PC-9 (cell line): ENCODE measurements at regions not wholly inside any gene's neighbourhood (a gene's known extent, or its start where the extent isn't known, plus 50 kb on each side); places are given as distances from the start of the nearest gene placed in this dataset.

ENCODE experiments used
- BruUV-seq: library from RNA; stranded (reverse); fragments of 400-500 nt; replicated peaks from 2 replicates; lab custom pipeline; 2021; lab: Mats Ljungman, UMichigan
- CTCF ChIA-PET: fragments of 300-600 bp; sonication (Branson Sonifier 250); formaldehyde crosslinking; loops from one replicate; lab custom pipeline; 2022; ENCODE audit warnings: antibody characterized with exemption; lab: Charles Lee
- POLR2A ChIA-PET: fragments of 300-600 bp; sonication (Branson Sonifier 250); formaldehyde crosslinking; loops from one replicate; lab custom pipeline; 2022; ENCODE audit warnings: antibody characterized with exemption; ENCODE audit not compliant: unreplicated experiment; lab: Charles Lee
- DNase-seq, 2 experiments: peaks; one replicate each; pipeline versions ENCODE4 v3.0.0 to v3.0.0-alpha.2; 2015 to 2022; ENCODE audit warnings: mixed read lengths in 1 of 2
- H2AFZ ChIP-seq: fragments of 200-600 bp; sonication (generic); 2 replicates; pipeline ENCODE4 v1.8.1; 2017; ENCODE audit warnings: antibody characterized with exemption
- H3F3A ChIP-seq: fragments of 200-600 bp; sonication (generic); 2 replicates; pipeline ENCODE4 v1.8.1; 2017; ENCODE audit warnings: antibody characterized with exemption, mild to moderate bottlenecking, low read depth; ENCODE audit not compliant: insufficient read depth
- H3K27ac ChIP-seq: fragments of 200-600 bp; sonication (generic); 2 replicates; pipeline ENCODE4 v1.6.1; 2016; ENCODE audit warnings: mixed run types
- H3K27me3 ChIP-seq: fragments of 200-600 bp; sonication (generic); 2 replicates; pipeline ENCODE4 v1.6.1; 2016; ENCODE audit warnings: low read depth, mixed run types; ENCODE audit not compliant: insufficient read depth
- H3K36me3 ChIP-seq: fragments of 200-600 bp; sonication (generic); 2 replicates; pipeline ENCODE4 v1.6.1; 2016; ENCODE audit warnings: low read depth, mixed run types
- H3K4me1 ChIP-seq: fragments of 200-600 bp; sonication (generic); replicated peaks from 2 replicates; pipeline ENCODE4 v1.6.1; 2016; ENCODE audit warnings: mixed run types; ENCODE audit not compliant: insufficient read depth
- H3K4me2 ChIP-seq: fragments of 200-600 bp; sonication (generic); 2 replicates; pipeline ENCODE4 v1.6.1; 2017; ENCODE audit warnings: mixed run types
- H3K4me3 ChIP-seq: fragments of 200-600 bp; sonication (generic); 2 replicates; pipeline ENCODE4 v1.6.1; 2016; ENCODE audit warnings: mixed run types
- H3K79me2 ChIP-seq: fragments of 200-600 bp; sonication (generic); 2 replicates; pipeline ENCODE4 v1.6.1; 2017; ENCODE audit warnings: low read depth, mixed run types
- H3K9me2 ChIP-seq: fragments of 200-600 bp; sonication (generic); 2 replicates; pipeline ENCODE4 v1.8.1; 2017; ENCODE audit warnings: mild to moderate bottlenecking; ENCODE audit not compliant: insufficient read depth
- H3K9me3 ChIP-seq: fragments of 200-600 bp; sonication (generic); 2 replicates; pipeline ENCODE4 v1.8.1; 2016; ENCODE audit warnings: low read depth; ENCODE audit not compliant: insufficient read depth
- H4K20me1 ChIP-seq: fragments of 200-600 bp; sonication (generic); 2 replicates; pipeline ENCODE4 v1.8.1; 2017; ENCODE audit not compliant: insufficient read depth
- EZH2 ChIP-seq: fragments of 200-600 bp; sonication (generic); IDR thresholded peaks from 2 replicates; pipeline ENCODE4 v1.8.0; 2017; ENCODE audit warnings: antibody characterized with exemption, low read depth
- intact Hi-C: fragments of 100-400 bp; cut with micrococcal nuclease; formaldehyde crosslinking; loops from one replicate; pipeline ENCODE4 v1.10.0; 2022; ENCODE audit not compliant: unreplicated experiment
- TF ChIP-seq, protein P1 (sequence below): fragments of 200-600 bp; sonication (generic); conservative IDR thresholded peaks from 2 replicates; pipeline ENCODE4 v1.6.1; 2017; ENCODE audit warnings: mixed run types, antibody characterized with exemption, mild to moderate bottlenecking, moderate library complexity

- H3K4me3 ChIP-seq: no peak overlapping the region
- H3K27ac ChIP-seq: no peak overlapping the region
- H3F3A ChIP-seq: no peaks in the 10 kb centered on the region
- no peak overlapping the region for H3K4me2 ChIP-seq
- ChIA-PET POLR2A (no interaction called here), CTCF (no interaction called here)
- no peak overlapping the region for H2AFZ ChIP-seq
- intact Hi-C loops: no loop called here
- no peaks in the 10 kb centered on the region for H3K9me3 ChIP-seq
- BruUV-seq: no TSS peak
- no peaks in the 10 kb centered on the region for H3K9me2 ChIP-seq
- H4K20me1 ChIP-seq: no peaks in the 10 kb centered on the region
- H3K4me1 ChIP-seq: no peaks in the 10 kb centered on the region
- H3K36me3 ChIP-seq: no peaks in the 10 kb centered on the region
- H3K79me2 ChIP-seq: no peaks in the 10 kb centered on the region
- no peak for TF ChIP-seq EZH2
- TF ChIP-seq, protein P1, sequence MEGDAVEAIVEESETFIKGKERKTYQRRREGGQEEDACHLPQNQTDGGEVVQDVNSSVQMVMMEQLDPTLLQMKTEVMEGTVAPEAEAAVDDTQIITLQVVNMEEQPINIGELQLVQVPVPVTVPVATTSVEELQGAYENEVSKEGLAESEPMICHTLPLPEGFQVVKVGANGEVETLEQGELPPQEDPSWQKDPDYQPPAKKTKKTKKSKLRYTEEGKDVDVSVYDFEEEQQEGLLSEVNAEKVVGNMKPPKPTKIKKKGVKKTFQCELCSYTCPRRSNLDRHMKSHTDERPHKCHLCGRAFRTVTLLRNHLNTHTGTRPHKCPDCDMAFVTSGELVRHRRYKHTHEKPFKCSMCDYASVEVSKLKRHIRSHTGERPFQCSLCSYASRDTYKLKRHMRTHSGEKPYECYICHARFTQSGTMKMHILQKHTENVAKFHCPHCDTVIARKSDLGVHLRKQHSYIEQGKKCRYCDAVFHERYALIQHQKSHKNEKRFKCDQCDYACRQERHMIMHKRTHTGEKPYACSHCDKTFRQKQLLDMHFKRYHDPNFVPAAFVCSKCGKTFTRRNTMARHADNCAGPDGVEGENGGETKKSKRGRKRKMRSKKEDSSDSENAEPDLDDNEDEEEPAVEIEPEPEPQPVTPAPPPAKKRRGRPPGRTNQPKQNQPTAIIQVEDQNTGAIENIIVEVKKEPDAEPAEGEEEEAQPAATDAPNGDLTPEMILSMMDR: no peak
- DNase-seq: no peak
- no peaks in the 10 kb centered on the region for H3K27me3 ChIP-seq
Measured at GRCh38 chr3:111286746-111287145, 215.1 kb downstream of the NECTIN3 start.

GRCh38 chr3:111292117-111292516 is 220.5 kb downstream of the NECTIN3 start:
- Histone ChIP-seq H3K9me2 (no peaks in the 10 kb centered on the region), H3F3A (no peaks in the 10 kb centered on the region), H3K9me3 (no peaks in the 10 kb centered on the region), H3K79me2 (no peaks in the 10 kb centered on the region), H2AFZ (no peak overlapping the region), H3K27me3 (no peaks in the 10 kb centered on the region), H3K27ac (no peak overlapping the region), H3K36me3 (no peaks in the 10 kb centered on the region), H3K4me1 (no peaks in the 10 kb centered on the region), H3K4me2 (no peak overlapping the region), H4K20me1 (no peaks in the 10 kb centered on the region), H3K4me3 (no peak overlapping the region)
- ChIA-PET CTCF (no interaction called here), POLR2A (no interaction called here)
- DNase-seq: no peak
- no peak for TF ChIP-seq EZH2
- TF ChIP-seq, protein P1: no peak
- intact Hi-C loops: no loop called here
- no TSS peak for BruUV-seq

DNA sequence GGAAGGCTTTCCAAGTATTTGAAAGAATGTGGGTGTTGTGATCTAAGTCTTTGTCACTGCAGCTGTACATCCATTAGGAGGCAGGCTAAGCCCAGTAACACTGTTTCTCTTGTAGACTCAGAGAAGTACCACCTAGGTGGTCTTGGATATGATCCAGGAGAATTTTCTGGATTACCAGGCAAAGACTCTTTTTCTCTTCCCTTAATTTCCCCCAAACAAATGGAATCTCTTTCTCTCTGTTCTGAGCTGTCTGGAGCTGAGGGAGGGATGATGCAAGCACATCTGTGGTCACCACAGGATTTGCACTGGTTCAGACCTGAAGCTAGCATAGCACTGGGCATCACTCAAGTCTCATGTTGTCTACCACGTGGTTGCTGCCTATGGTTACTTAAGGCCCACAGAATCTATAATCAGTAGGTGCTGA is 227.6 kb downstream of the NECTIN3 start:
- intact Hi-C loops: no loop called here
- Histone ChIP-seq H3K4me2 (no peak overlapping the region), H3K4me3 (no peak overlapping the region), H3K36me3 (no peaks in the 10 kb centered on the region), H3K79me2 (no peaks in the 10 kb centered on the region), H3K9me3 (no peaks in the 10 kb centered on the region), H3K4me1 (no peaks in the 10 kb centered on the region), H3K9me2 (no peaks in the 10 kb centered on the region), H3K27me3 (no peaks in the 10 kb centered on the region), H3F3A (no peaks in the 10 kb centered on the region), H3K27ac (no peak overlapping the region), H4K20me1 (no peaks in the 10 kb centered on the region), H2AFZ (no peak overlapping the region)
- DNase-seq: no peak
- POLR2A ChIA-PET: no interaction called here
- CTCF ChIA-PET: no interaction called here
- BruUV-seq: no TSS peak
- TF ChIP-seq EZH2: no peak
- TF ChIP-seq, protein P1: no peak
